Anterior cingulate cortex (tissue), 58 donors: ENCODE measurements at regions not wholly inside any gene's neighbourhood (a gene's known extent, or its start where the extent isn't known, plus 50 kb on each side); places are given as distances from the start of the nearest gene placed in this dataset.

Source experiments
- DNase-seq, 58 donors: peaks; one replicate each; lab custom pipeline; 2025; lab: John Stamatoyannopoulos, UW

- DNase-seq = no peak
These were observed 215.4 kb upstream of the C14orf180 start for GRCh38 chr14:104363891-104364760.

- DNase-seq = no peak
These were observed 214.7 kb upstream of the C14orf180 start for GRCh38 chr14:104364830-104365229.

GRCh38 chr14:104366931-104367865 lies 212.4 kb upstream of the C14orf180 start:
- DNase-seq = no peak

GRCh38 chr14:104367866-104368750 lies 211.5 kb upstream of the C14orf180 start:
- no peak for DNase-seq

- no peak for DNase-seq
These were observed 210.8 kb upstream of the C14orf180 start for GRCh38 chr14:104368751-104369100.

- no peak for DNase-seq
These were observed 210.4 kb upstream of the C14orf180 start for GRCh38 chr14:104369208-104369607.

GRCh38 chr14:104370256-104370870 lies 209.2 kb upstream of the C14orf180 start:
- DNase-seq = peak in 15 of 58 donors; percentile 1 to 39 (median 11)

- no peak for DNase-seq
These were observed 208.5 kb upstream of the C14orf180 start for GRCh38 chr14:104371031-104371430.

GRCh38 chr14:104371917-104372316 lies 207.6 kb upstream of the C14orf180 start:
- DNase-seq = no peak

- no peak for DNase-seq
These were observed 207.0 kb upstream of the C14orf180 start for GRCh38 chr14:104372390-104373054.

GRCh38 chr14:104373055-104373854 lies 206.3 kb upstream of the C14orf180 start:
- DNase-seq = no peak

GRCh38 chr14:104373855-104374717 lies 205.5 kb upstream of the C14orf180 start:
- no peak for DNase-seq

- DNase-seq = no peak
These were observed 204.9 kb upstream of the C14orf180 start for GRCh38 chr14:104374718-104375080.

- DNase-seq = no peak
These were observed 203.9 kb upstream of the C14orf180 start for GRCh38 chr14:104375551-104376201.

GRCh38 chr14:104376202-104377140 lies 203.1 kb upstream of the C14orf180 start:
- DNase-seq = no peak

GRCh38 chr14:104377256-104377655 lies 202.3 kb upstream of the C14orf180 start:
- DNase-seq = no peak
